Effector memory CD4-positive, alpha-beta T cell (primary cell): ENCODE measurements at regions not wholly inside any gene's neighbourhood (a gene's known extent, or its start where the extent isn't known, plus 50 kb on each side); places are given as distances from the start of the nearest gene placed in this dataset.
"Not testable (repeated sequence)": the region's sequence is repeated elsewhere in the genome, so short reads cannot be mapped to it uniquely, and the experiment has no call there.

Experiments used
- DNase-seq, 3 donors: peaks; one replicate each; pipeline ENCODE4 v3.0.0-alpha.2; 2020
- H3K27ac ChIP-seq: 2 replicates; pipeline ENCODE4 v1.7.0; 2013; ENCODE audit warnings: mild to moderate bottlenecking, low read length, moderate library complexity; ENCODE audit not compliant: insufficient read depth, poor library complexity, severe bottlenecking
- H3K27me3 ChIP-seq: replicated peaks from 2 replicates; pipeline ENCODE4 v1.7.0; 2013; ENCODE audit warnings: mild to moderate bottlenecking, low read length; ENCODE audit not compliant: insufficient read depth, control insufficient read depth, poor library complexity, severe bottlenecking
- H3K36me3 ChIP-seq: 2 replicates; pipeline ENCODE4 v1.7.0; 2013; ENCODE audit warnings: mild to moderate bottlenecking, low read length, moderate library complexity; ENCODE audit not compliant: control insufficient read depth, insufficient read depth
- H3K4me1 ChIP-seq: 2 replicates; pipeline ENCODE4 v1.7.0; 2013; ENCODE audit warnings: low read length, mild to moderate bottlenecking; ENCODE audit not compliant: control insufficient read depth, insufficient read depth, poor library complexity, severe bottlenecking
- H3K4me3 ChIP-seq: 2 replicates; pipeline ENCODE4 v1.7.0; 2013; ENCODE audit warnings: low read length, low read depth, mild to moderate bottlenecking; ENCODE audit not compliant: insufficient read depth, poor library complexity, severe bottlenecking
- H3K9me3 ChIP-seq: 2 replicates; pipeline ENCODE4 v1.7.0; 2013; ENCODE audit warnings: mild to moderate bottlenecking, low read length, moderate library complexity; ENCODE audit not compliant: control insufficient read depth

GRCh38 chr6:8170245-8170644, 67.9 kb upstream of the EEF1E1 start:
- no peaks in the 10 kb centered on the region for H3K36me3 ChIP-seq
- no peaks in the 10 kb centered on the region for H3K4me1 ChIP-seq
- no peak overlapping the region for H3K4me3 ChIP-seq
- no peaks in the 10 kb centered on the region for H3K27me3 ChIP-seq
- DNase-seq, result no peak
- no peak overlapping the region for H3K27ac ChIP-seq
- no peaks in the 10 kb centered on the region for H3K9me3 ChIP-seq

GRCh38 chr6:8166156-8166555, 63.8 kb upstream of the EEF1E1 start:
- Histone ChIP-seq H3K27ac (no peak overlapping the region), H3K4me1 (no peaks in the 10 kb centered on the region), H3K9me3 (no peaks in the 10 kb centered on the region), H3K36me3 (no peaks in the 10 kb centered on the region), H3K27me3 (no peaks in the 10 kb centered on the region), H3K4me3 (no peak overlapping the region)
- DNase-seq, result no peak

DNA sequence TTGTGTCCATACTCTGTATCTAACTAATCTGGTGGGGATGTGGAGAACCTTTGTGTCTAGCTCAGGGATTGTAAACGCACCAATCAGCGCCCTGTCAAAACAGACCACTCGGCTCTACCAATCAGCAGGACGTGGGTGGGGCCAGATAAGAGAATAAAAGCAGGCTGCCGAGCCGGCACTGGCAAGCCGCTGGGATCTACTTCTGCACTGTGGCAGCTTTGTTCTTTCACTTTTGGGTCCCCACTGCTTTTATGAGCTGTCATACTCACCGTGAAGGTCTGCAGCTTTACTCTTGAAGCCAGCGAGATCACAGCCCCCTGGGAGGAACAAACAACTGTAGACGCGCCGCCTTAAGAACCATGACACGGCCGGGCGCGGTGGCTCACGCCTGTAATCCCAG, 62.7 kb upstream of the EEF1E1 start:
- not testable (repeated sequence) for H3K4me1 ChIP-seq, H3K27me3 ChIP-seq, H3K4me3 ChIP-seq, H3K36me3 ChIP-seq, H3K27ac ChIP-seq, H3K9me3 ChIP-seq, DNase-seq

DNA sequence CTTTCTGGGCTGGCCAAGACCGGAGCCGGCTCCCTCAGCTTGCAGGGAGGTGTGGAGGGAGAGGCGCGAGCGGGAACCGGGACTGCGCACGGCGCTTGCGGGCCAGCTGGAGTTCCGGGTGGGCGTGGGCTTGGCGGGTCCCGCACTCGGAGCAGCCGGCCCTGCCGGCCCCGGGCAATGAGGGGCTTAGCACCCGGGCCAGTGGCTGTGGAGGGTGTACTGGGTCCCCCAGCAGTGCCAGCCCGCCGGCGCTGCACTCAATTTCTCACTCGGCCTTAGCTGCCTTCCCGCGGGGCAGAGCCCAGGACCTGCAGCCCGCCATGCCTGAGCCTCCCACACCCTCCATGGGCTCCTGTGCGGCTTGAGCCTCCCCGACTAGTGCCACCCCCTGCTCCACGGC, 61.9 kb upstream of the EEF1E1 start:
- H3K4me3 ChIP-seq, H3K36me3 ChIP-seq, H3K4me1 ChIP-seq, H3K27ac ChIP-seq, H3K27me3 ChIP-seq, DNase-seq, H3K9me3 ChIP-seq: not testable (repeated sequence)

DNA sequence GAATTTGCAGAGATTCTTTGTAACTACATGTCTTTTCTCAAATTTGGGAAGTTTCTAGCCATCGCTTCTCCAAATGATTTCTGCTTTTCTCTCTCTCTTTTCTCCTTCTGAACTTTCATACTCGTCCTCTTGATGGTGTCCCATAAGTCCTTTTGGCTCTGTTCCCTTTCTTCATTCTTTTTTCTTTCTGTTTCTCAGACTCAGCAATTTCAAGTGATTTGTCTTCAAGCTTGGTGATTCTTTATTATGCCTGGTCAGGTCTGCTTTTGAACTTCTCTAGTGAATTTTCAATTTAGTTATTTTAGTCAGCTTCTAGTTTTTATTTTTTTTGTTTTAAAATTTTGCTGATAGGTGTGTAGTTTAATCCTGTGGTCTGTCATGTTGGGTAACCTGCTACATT, 57.6 kb upstream of the EEF1E1 start:
- no peak overlapping the region for H3K4me3 ChIP-seq
- H3K9me3 ChIP-seq, result no peaks in the 10 kb centered on the region
- no peaks in the 10 kb centered on the region for H3K27me3 ChIP-seq
- no peaks in the 10 kb centered on the region for H3K4me1 ChIP-seq
- H3K27ac ChIP-seq, result no peak overlapping the region
- no peaks in the 10 kb centered on the region for H3K36me3 ChIP-seq
- no peak for DNase-seq

GRCh38 chr6:8157839-8158238, 55.5 kb upstream of the EEF1E1 start:
- Histone ChIP-seq H3K27ac (no peak overlapping the region), H3K9me3 (no peaks in the 10 kb centered on the region), H3K36me3 (no peaks in the 10 kb centered on the region), H3K4me1 (no peaks in the 10 kb centered on the region), H3K4me3 (no peak overlapping the region), H3K27me3 (no peaks in the 10 kb centered on the region)
- no peak for DNase-seq

DNA sequence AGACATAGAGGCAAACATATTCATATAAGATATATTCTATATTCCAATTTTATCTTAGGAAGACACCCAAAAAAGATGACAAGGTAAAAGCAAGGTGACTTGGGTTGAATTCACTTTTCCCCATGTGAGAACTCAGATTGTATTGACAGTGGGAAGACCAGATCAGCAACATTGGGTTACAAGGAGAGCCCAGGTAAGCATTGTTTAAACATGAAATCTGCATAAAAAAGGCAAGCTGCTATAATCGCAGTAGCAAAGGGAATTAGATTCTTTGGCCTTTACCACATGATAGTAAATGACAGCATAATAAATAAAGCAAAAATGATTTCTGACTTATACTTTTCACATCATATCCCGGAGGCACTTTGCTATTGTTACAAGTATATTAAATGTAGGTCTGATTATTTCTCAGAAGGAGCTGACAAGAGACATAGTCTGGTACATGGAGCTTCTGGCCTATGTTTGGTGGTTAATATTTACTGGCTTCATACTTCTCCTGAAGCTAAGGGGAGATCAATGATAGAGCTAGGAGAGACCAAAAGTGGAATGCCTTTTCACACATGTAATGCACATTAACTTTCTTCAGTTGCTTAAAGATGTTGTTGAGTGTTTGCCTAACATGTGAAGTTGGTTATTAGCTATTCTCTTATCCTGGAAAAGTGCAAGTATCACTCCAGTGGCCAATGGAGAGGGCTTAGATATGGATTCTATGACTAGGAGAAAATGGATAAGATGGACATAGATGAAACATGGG, 53.1 kb upstream of the EEF1E1 start:
- Histone ChIP-seq H3K9me3 (no peaks in the 10 kb centered on the region), H3K27me3 (no peaks in the 10 kb centered on the region), H3K4me1 (no peaks in the 10 kb centered on the region), H3K36me3 (no peaks in the 10 kb centered on the region), H3K27ac (no peak overlapping the region), H3K4me3 (no peak overlapping the region)
- DNase-seq, result no peak
